Mesenchymal stem cell (in vitro differentiated cells and primary cell): ENCODE measurements at regions not wholly inside any gene's neighbourhood (a gene's known extent, or its start where the extent isn't known, plus 50 kb on each side); places are given as distances from the start of the nearest gene placed in this dataset.

Experiments used
- DNase-seq: peaks from one replicate; pipeline ENCODE4 v3.0.0-alpha.2; 2013
- H2AFZ ChIP-seq: one replicate; pipeline ENCODE4 v1.6.1; 2013; ENCODE audit warnings: low read depth, mild to moderate bottlenecking, control low read depth, inconsistent platforms, low read length, moderate library complexity
- H2AK5ac ChIP-seq: 2 replicates; pipeline ENCODE4 v1.6.1; 2013; ENCODE audit warnings: low read length, moderate library complexity, mild to moderate bottlenecking, inconsistent platforms; ENCODE audit not compliant: severe bottlenecking
- H2BK120ac ChIP-seq: one replicate; pipeline ENCODE4 v1.6.1; 2013; ENCODE audit warnings: low read depth, mild to moderate bottlenecking, inconsistent platforms, low read length, moderate library complexity
- H2BK12ac ChIP-seq, 2 experiments: one replicate each; pipeline ENCODE4 v1.6.1; 2013; ENCODE audit warnings: inconsistent platforms in 2 of 2, low read length in 2 of 2, mild to moderate bottlenecking in 2 of 2, moderate library complexity in 2 of 2, control low read depth in 1 of 2
- H2BK15ac ChIP-seq: one replicate; pipeline ENCODE4 v1.6.1; 2013; ENCODE audit warnings: mild to moderate bottlenecking, low read depth, inconsistent platforms; ENCODE audit not compliant: poor library complexity, severe bottlenecking
- H2BK5ac ChIP-seq: 2 replicates; pipeline ENCODE4 v1.6.1; 2013; ENCODE audit warnings: low read depth, mild to moderate bottlenecking, low read length, control low read depth, inconsistent platforms; ENCODE audit not compliant: poor library complexity, severe bottlenecking
- H3K14ac ChIP-seq, 2 experiments: one replicate each; pipeline ENCODE4 v1.6.1; 2013; ENCODE audit warnings: inconsistent platforms in 2 of 2, low read length in 2 of 2, control low read depth in 1 of 2, mild to moderate bottlenecking in 1 of 2, moderate library complexity in 1 of 2
- H3K18ac ChIP-seq, 2 experiments: one replicate each; pipeline ENCODE4 v1.6.1; 2013; ENCODE audit warnings: inconsistent platforms in 2 of 2, low read length in 2 of 2, control low read depth in 1 of 2, low read depth in 1 of 2, mild to moderate bottlenecking in 1 of 2
- H3K23ac ChIP-seq, 2 experiments: one replicate each; pipeline ENCODE4 v1.6.1; 2013; ENCODE audit warnings: inconsistent platforms in 2 of 2, low read length in 2 of 2, mild to moderate bottlenecking in 2 of 2, moderate library complexity in 2 of 2, control low read depth in 1 of 2
- H3K27ac ChIP-seq: 2 replicates; pipeline ENCODE4 v1.5.1; 2013; ENCODE audit warnings: mild to moderate bottlenecking, moderate library complexity, low read length, control low read depth, inconsistent platforms; ENCODE audit not compliant: poor library complexity, severe bottlenecking
- H3K27me3 ChIP-seq, 2 experiments: 2 replicates each; pipeline versions ENCODE4 v1.6.1 to v1.7.0; 2013; ENCODE audit warnings: low read length in 2 of 2, mild to moderate bottlenecking in 2 of 2, moderate library complexity in 2 of 2, control low read depth in 1 of 2, inconsistent platforms in 1 of 2; ENCODE audit not compliant: control insufficient read depth in 1 of 2, insufficient read depth in 1 of 2
- H3K36me3 ChIP-seq, 2 experiments: 2 replicates each; pipeline versions ENCODE4 v1.6.1 to v1.7.0; 2013; ENCODE audit warnings: low read length in 2 of 2, control low read depth in 1 of 2, inconsistent platforms in 1 of 2, low read depth in 1 of 2, mild to moderate bottlenecking in 1 of 2; ENCODE audit not compliant: insufficient read depth in 2 of 2, control insufficient read depth in 1 of 2
- H3K4ac ChIP-seq, 2 experiments: one replicate each; pipeline ENCODE4 v1.6.1; 2013; ENCODE audit warnings: inconsistent platforms in 2 of 2, low read length in 2 of 2, mild to moderate bottlenecking in 2 of 2, moderate library complexity in 2 of 2, control low read depth in 1 of 2, low read depth in 1 of 2
- H3K4me1 ChIP-seq: 2 replicates; pipeline ENCODE4 v1.6.1; 2013; ENCODE audit warnings: low read depth, low read length, control low read depth; ENCODE audit not compliant: control insufficient read depth, insufficient read depth
- H3K4me2 ChIP-seq: 2 replicates; pipeline ENCODE4 v1.6.1; 2013; ENCODE audit warnings: low read length, mild to moderate bottlenecking, inconsistent platforms; ENCODE audit not compliant: poor library complexity, severe bottlenecking
- H3K4me3 ChIP-seq, 2 experiments: 2 replicates each; pipeline versions ENCODE4 v1.5.1 to v1.7.0; 2013; ENCODE audit warnings: low read length in 2 of 2, mild to moderate bottlenecking in 2 of 2, control low read depth in 1 of 2, low read depth in 1 of 2; ENCODE audit not compliant: insufficient read depth in 1 of 2
- H3K79me1 ChIP-seq: replicated peaks from 2 replicates; pipeline ENCODE4 v1.6.1; 2013; ENCODE audit warnings: mild to moderate bottlenecking, control low read depth, low read length, inconsistent platforms; ENCODE audit not compliant: poor library complexity, severe bottlenecking
- H3K9ac ChIP-seq: 2 replicates; pipeline ENCODE4 v1.7.0; 2013; ENCODE audit warnings: mild to moderate bottlenecking, low read length, moderate library complexity
- H3K9me3 ChIP-seq: 2 replicates; pipeline ENCODE4 v1.7.0; 2013; ENCODE audit warnings: mild to moderate bottlenecking, low read length; ENCODE audit not compliant: control insufficient read depth
- H4K8ac ChIP-seq: one replicate; pipeline ENCODE4 v1.6.1; 2013; ENCODE audit warnings: inconsistent platforms, mild to moderate bottlenecking, low read length, moderate library complexity
- H4K91ac ChIP-seq: one replicate; pipeline ENCODE4 v1.6.1; 2013; ENCODE audit warnings: mild to moderate bottlenecking, low read length, inconsistent platforms
- WGBS: methylation state at CpG from one replicate; pipeline ENCODE4 v1.1.7; 2013; ENCODE audit warnings: mixed read lengths; 5-methylcytosine and 5-hydroxymethylcytosine counted together

GRCh38 chr6:6810727-6811126, 222.2 kb downstream of the LY86 start:
- Histone ChIP-seq H3K23ac (no peak overlapping the region), H3K27me3 (peaks cover 0 to under 1% of the 10 kb centered on the region in 2 experiments), H3K79me1 (no peaks in the 10 kb centered on the region), H4K8ac (peak overlapping the region; percentile 27), H3K4ac (no peak overlapping the region), H3K4me2 (peak overlapping the region; percentile 72), H2BK120ac (no peak overlapping the region), H3K14ac (no peak overlapping the region), H2AFZ (no peak overlapping the region), H3K9me3 (no peaks in the 10 kb centered on the region), H3K27ac (no peak overlapping the region), H3K36me3 (no peaks in the 10 kb centered on the region), H3K4me3 (peak overlapping the region in 1 of 2 experiments; percentile 74), H2AK5ac (no peak overlapping the region), H2BK12ac (no peak overlapping the region), H3K18ac (peak overlapping the region in 1 of 2 experiments; percentile 79), H3K4me1 (peaks cover 6% of the 10 kb centered on the region), H2BK15ac (no peak overlapping the region), H3K9ac (peak overlapping the region; percentile 76), H4K91ac (no peak overlapping the region), H2BK5ac (no peak overlapping the region)
- 83% methylated on average over 6 of the region's 6 CpGs for WGBS
- no peak for DNase-seq

GRCh38 chr6:6811128-6812009, 222.8 kb downstream of the LY86 start:
- H3K4ac ChIP-seq, result peak overlapping the region in 1 of 2 experiments; percentile 76
- H3K4me3 ChIP-seq, result peak overlapping the region in 1 of 2 experiments; percentile 74
- no peaks in the 10 kb centered on the region for H3K79me1 ChIP-seq
- H2BK5ac ChIP-seq, result no peak overlapping the region
- H3K23ac ChIP-seq, result no peak overlapping the region
- peak overlapping the region; percentile 57 for H2AFZ ChIP-seq
- no peak overlapping the region for H2BK15ac ChIP-seq
- no peaks in the 10 kb centered on the region for H3K27me3 ChIP-seq
- no peak overlapping the region for H2AK5ac ChIP-seq
- peaks cover 6% of the 10 kb centered on the region for H3K4me1 ChIP-seq
- no peak overlapping the region for H3K27ac ChIP-seq
- H3K9me3 ChIP-seq, result no peaks in the 10 kb centered on the region
- H3K14ac ChIP-seq, result no peak overlapping the region
- DNase-seq, result peak; percentile 91
- peak overlapping the region; percentile 97 for H4K8ac ChIP-seq
- peak overlapping the region; percentile 76 for H3K9ac ChIP-seq
- peak overlapping the region; percentile 29 to 75 for H2BK12ac ChIP-seq
- H4K91ac ChIP-seq, result peak overlapping the region; percentile 65
- H3K4me2 ChIP-seq, result peak overlapping the region; percentile 72
- peak overlapping the region; percentile 37 to 90 for H3K18ac ChIP-seq
- H3K36me3 ChIP-seq, result no peaks in the 10 kb centered on the region
- WGBS, result 25% methylated on average over 16 of the region's 16 CpGs
- H2BK120ac ChIP-seq, result no peak overlapping the region

GRCh38 chr6:6812427-6812826, 223.9 kb downstream of the LY86 start:
- Histone ChIP-seq H3K27ac (no peak overlapping the region), H3K27me3 (no peaks in the 10 kb centered on the region), H2BK15ac (no peak overlapping the region), H2AK5ac (no peak overlapping the region), H3K4me1 (peaks cover 6% of the 10 kb centered on the region), H3K18ac (no peak overlapping the region), H3K36me3 (no peaks in the 10 kb centered on the region), H2BK120ac (no peak overlapping the region), H4K91ac (no peak overlapping the region), H3K4ac (no peak overlapping the region), H2BK12ac (no peak overlapping the region), H3K23ac (no peak overlapping the region), H3K4me2 (no peak overlapping the region), H3K14ac (no peak overlapping the region), H3K9me3 (no peaks in the 10 kb centered on the region), H4K8ac (no peak overlapping the region), H3K79me1 (no peaks in the 10 kb centered on the region), H2BK5ac (no peak overlapping the region), H2AFZ (no peak overlapping the region), H3K4me3 (no peak overlapping the region), H3K9ac (no peak overlapping the region)
- no CpG with 5 or more reads among the region's 2 CpGs for whole genome bisulfite sequencing
- DNase-seq, result no peak

GRCh38 chr6:6815732-6816131, 227.2 kb downstream of the LY86 start:
- WGBS, result 92% methylated on average over 3 of the region's 5 CpGs
- Histone ChIP-seq H3K36me3 (no peaks in the 10 kb centered on the region), H3K4me1 (peaks cover 6% of the 10 kb centered on the region), H2BK5ac (no peak overlapping the region), H3K27ac (no peak overlapping the region), H2BK120ac (no peak overlapping the region), H4K8ac (peak overlapping the region; percentile 76), H3K4ac (no peak overlapping the region), H3K9ac (no peak overlapping the region), H2BK15ac (no peak overlapping the region), H4K91ac (peak overlapping the region; percentile 34), H2AK5ac (no peak overlapping the region), H3K23ac (no peak overlapping the region), H3K14ac (no peak overlapping the region), H3K27me3 (peaks cover 4 to 11% of the 10 kb centered on the region in 2 experiments), H2BK12ac (no peak overlapping the region), H3K4me2 (no peak overlapping the region), H2AFZ (no peak overlapping the region), H3K9me3 (no peaks in the 10 kb centered on the region), H3K79me1 (no peaks in the 10 kb centered on the region), H3K18ac (no peak overlapping the region), H3K4me3 (no peak overlapping the region)
- DNase-seq, result no peak
